ENCODE measurements at regions not wholly inside any gene's neighbourhood (a gene's known extent, or its start where the extent isn't known, plus 50 kb on each side); places are given as distances from the start of the nearest gene placed in this dataset.

DNA sequence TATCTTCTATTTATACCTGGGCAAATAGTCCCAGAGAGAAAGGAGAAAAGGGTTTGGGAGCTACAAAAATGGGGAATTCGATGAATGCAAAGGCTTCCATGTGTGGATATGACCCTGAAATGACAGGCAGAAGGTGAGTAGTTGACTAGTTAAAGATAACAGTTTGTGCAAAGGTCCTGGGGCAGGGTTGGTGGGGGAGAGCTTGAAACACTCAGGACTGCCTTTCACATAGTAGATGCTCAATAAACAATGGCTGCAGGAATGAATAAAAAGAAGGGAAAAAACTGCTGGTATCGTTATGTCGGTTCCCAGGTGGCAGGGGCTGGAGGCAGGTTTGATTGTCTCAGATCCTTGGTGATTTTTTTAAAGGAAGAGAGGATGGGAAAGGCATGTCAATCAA is 445.5 kb downstream of the HAPSTR1 start:
- ATAC-seq = no peak
- H3K27me3 Mint-ChIP-seq (ENCODE audit: insufficient read depth, low read depth, poor library complexity) = peaks cover 3% of the 10 kb centered on the region
- H3K4me3 Mint-ChIP-seq = no peak overlapping the region

DNA sequence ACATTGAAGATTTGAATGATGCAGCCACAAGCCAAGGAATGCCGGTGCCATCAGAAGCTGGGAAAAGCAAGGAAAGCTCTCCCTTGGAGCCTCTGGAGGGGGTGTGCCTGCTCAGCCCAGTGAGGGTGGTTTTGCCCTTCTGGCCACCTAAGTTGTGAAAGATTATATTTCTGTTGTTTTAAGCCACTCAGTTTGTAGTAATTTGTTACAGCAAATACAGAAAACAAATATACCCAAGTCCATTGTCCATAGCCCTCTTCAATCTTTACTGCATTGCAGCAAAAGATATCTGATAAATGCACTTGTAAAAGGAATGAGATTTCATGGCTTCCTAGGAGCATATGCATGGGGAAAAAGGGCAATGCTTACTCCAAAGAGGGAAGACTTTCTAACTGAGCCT is 447.9 kb downstream of the HAPSTR1 start:
- no peak for ATAC-seq
- no peaks in the 10 kb centered on the region for H3K27me3 ChIP-seq (ENCODE audit: insufficient read depth)
- no peak overlapping the region for H3K4me2 ChIP-seq
- no peak overlapping the region for H3K4me3 ChIP-seq
- H3K4me1 Mint-ChIP-seq = peaks cover 7% of the 10 kb centered on the region; the same call in 2 of the 3 replicates
- H3K27ac ChIP-seq (ENCODE audit: low read depth) = no peak overlapping the region
- H3K27me3 Mint-ChIP-seq (ENCODE audit: insufficient read depth, low read depth, poor library complexity) = peaks cover 3% of the 10 kb centered on the region
- H4K20me1 ChIP-seq (replicated peaks; ENCODE audit: insufficient read depth) = no peaks in the 10 kb centered on the region
- peaks cover 6% of the 10 kb centered on the region; the same call in 2 of the 3 replicates for H3K36me3 Mint-ChIP-seq (ENCODE audit: low read depth)
- H3K79me2 ChIP-seq (replicated peaks; ENCODE audit: insufficient read depth) = no peaks in the 10 kb centered on the region
- H3K36me3 ChIP-seq (ENCODE audit: insufficient read depth) = no peaks in the 10 kb centered on the region
- no peaks in the 10 kb centered on the region for H3K4me1 ChIP-seq (ENCODE audit: insufficient read depth)
- H3K27ac Mint-ChIP-seq = no peak overlapping the region
- H3K9me2 ChIP-seq (ENCODE audit: insufficient read depth) = no peaks in the 10 kb centered on the region
- H3K9me3 Mint-ChIP-seq = peaks cover 8% of the 10 kb centered on the region
- no peaks in the 10 kb centered on the region for H3F3A ChIP-seq (replicated peaks; ENCODE audit: low read depth)
- H2AFZ ChIP-seq = no peak overlapping the region
- DNase-seq (ENCODE audit: low spot score) = no peak
- no peak overlapping the region for H3K4me3 Mint-ChIP-seq
- no peak for TF ChIP-seq JUNB (IDR thresholded peaks at IDR 0.05; ENCODE audit: unreplicated experiment)
- TF ChIP-seq, protein P1, sequence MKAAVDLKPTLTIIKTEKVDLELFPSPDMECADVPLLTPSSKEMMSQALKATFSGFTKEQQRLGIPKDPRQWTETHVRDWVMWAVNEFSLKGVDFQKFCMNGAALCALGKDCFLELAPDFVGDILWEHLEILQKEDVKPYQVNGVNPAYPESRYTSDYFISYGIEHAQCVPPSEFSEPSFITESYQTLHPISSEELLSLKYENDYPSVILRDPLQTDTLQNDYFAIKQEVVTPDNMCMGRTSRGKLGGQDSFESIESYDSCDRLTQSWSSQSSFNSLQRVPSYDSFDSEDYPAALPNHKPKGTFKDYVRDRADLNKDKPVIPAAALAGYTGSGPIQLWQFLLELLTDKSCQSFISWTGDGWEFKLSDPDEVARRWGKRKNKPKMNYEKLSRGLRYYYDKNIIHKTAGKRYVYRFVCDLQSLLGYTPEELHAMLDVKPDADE (IDR thresholded peaks at IDR 0.05) = no peak
- no peak for TF ChIP-seq STAT1 (IDR thresholded peaks at IDR 0.05; ENCODE audit: unreplicated experiment)
- no peak for TF ChIP-seq ZNF331 (CRISPR knock-in tag; IDR thresholded peaks at IDR 0.05; ENCODE audit: low read depth)
- TF ChIP-seq, protein P2, sequence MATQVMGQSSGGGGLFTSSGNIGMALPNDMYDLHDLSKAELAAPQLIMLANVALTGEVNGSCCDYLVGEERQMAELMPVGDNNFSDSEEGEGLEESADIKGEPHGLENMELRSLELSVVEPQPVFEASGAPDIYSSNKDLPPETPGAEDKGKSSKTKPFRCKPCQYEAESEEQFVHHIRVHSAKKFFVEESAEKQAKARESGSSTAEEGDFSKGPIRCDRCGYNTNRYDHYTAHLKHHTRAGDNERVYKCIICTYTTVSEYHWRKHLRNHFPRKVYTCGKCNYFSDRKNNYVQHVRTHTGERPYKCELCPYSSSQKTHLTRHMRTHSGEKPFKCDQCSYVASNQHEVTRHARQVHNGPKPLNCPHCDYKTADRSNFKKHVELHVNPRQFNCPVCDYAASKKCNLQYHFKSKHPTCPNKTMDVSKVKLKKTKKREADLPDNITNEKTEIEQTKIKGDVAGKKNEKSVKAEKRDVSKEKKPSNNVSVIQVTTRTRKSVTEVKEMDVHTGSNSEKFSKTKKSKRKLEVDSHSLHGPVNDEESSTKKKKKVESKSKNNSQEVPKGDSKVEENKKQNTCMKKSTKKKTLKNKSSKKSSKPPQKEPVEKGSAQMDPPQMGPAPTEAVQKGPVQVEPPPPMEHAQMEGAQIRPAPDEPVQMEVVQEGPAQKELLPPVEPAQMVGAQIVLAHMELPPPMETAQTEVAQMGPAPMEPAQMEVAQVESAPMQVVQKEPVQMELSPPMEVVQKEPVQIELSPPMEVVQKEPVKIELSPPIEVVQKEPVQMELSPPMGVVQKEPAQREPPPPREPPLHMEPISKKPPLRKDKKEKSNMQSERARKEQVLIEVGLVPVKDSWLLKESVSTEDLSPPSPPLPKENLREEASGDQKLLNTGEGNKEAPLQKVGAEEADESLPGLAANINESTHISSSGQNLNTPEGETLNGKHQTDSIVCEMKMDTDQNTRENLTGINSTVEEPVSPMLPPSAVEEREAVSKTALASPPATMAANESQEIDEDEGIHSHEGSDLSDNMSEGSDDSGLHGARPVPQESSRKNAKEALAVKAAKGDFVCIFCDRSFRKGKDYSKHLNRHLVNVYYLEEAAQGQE (IDR thresholded peaks at IDR 0.05; ENCODE audit: unreplicated experiment) = no peak
- TF ChIP-seq, protein P3, sequence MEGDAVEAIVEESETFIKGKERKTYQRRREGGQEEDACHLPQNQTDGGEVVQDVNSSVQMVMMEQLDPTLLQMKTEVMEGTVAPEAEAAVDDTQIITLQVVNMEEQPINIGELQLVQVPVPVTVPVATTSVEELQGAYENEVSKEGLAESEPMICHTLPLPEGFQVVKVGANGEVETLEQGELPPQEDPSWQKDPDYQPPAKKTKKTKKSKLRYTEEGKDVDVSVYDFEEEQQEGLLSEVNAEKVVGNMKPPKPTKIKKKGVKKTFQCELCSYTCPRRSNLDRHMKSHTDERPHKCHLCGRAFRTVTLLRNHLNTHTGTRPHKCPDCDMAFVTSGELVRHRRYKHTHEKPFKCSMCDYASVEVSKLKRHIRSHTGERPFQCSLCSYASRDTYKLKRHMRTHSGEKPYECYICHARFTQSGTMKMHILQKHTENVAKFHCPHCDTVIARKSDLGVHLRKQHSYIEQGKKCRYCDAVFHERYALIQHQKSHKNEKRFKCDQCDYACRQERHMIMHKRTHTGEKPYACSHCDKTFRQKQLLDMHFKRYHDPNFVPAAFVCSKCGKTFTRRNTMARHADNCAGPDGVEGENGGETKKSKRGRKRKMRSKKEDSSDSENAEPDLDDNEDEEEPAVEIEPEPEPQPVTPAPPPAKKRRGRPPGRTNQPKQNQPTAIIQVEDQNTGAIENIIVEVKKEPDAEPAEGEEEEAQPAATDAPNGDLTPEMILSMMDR (conservative IDR thresholded peaks at IDR 0.05; ENCODE audit: low read depth in 2 of 2) = no peak
- no peak for TF ChIP-seq CREB1 (CRISPR knock-in tag; IDR thresholded peaks at IDR 0.05; ENCODE audit: low read depth)

More for the DNA sequence above, 445.5 kb downstream of the HAPSTR1 start:
- Histone ChIP-seq H3K4me3 (no peak overlapping the region), H3K79me2 (replicated peaks; ENCODE audit: insufficient read depth) (no peaks in the 10 kb centered on the region), H3K9me2 (ENCODE audit: insufficient read depth) (no peaks in the 10 kb centered on the region), H3K4me2 (no peak overlapping the region), H3K36me3 (ENCODE audit: insufficient read depth) (no peaks in the 10 kb centered on the region), H3F3A (replicated peaks; ENCODE audit: low read depth) (no peaks in the 10 kb centered on the region), H3K4me1 (ENCODE audit: insufficient read depth) (no peaks in the 10 kb centered on the region), H2AFZ (no peak overlapping the region), H3K27ac (ENCODE audit: low read depth) (no peak overlapping the region), H4K20me1 (replicated peaks; ENCODE audit: insufficient read depth) (no peaks in the 10 kb centered on the region), H3K27me3 (ENCODE audit: insufficient read depth) (no peaks in the 10 kb centered on the region)
- no peak for TF ChIP-seq POLR2AphosphoS5 (IDR thresholded peaks at IDR 0.05; ENCODE audit: low read depth)
- TF ChIP-seq, protein P2 (IDR thresholded peaks at IDR 0.05; ENCODE audit: unreplicated experiment) = no peak
- H3K36me3 Mint-ChIP-seq (ENCODE audit: low read depth) = peaks cover 9% of the 10 kb centered on the region
- no peak for DNase-seq (ENCODE audit: low spot score)
- H3K9me3 Mint-ChIP-seq = peaks cover 14% of the 10 kb centered on the region
- no peak overlapping the region for H3K27ac Mint-ChIP-seq
- peaks cover 7% of the 10 kb centered on the region; the same call in 2 of the 3 replicates for H3K4me1 Mint-ChIP-seq
